K562 (cell line): ENCODE measurements at regions not wholly inside any gene's neighbourhood (a gene's known extent, or its start where the extent isn't known, plus 50 kb on each side); places are given as distances from the start of the nearest gene placed in this dataset.

Source experiments
- ATAC-seq: fragments of 200-7000 bp; cut with Tn5 transposase; 3 replicates; pipeline ENCODE4 v1.9.1; 2020; ENCODE audit warnings: moderate library complexity
- BruUV-seq: library from RNA; stranded (reverse); fragments of 400-500 nt; replicated peaks from 2 replicates; lab custom pipeline; 2021; lab: Mats Ljungman, UMichigan
- CTCF ChIA-PET: fragments of 300-600 bp; formaldehyde crosslinking; extraction: SDS; loops from one replicate; lab custom pipeline; 2021; ENCODE audit warnings: low intra/inter-chr PET ratio; lab: Yijun Ruan, JAX
- POLR2A ChIA-PET: fragments of 300-600, 350-650 bp; sonication (Branson Sonifier 250); formaldehyde crosslinking; extraction: SDS; loops from one replicate; lab custom pipeline; 2021; ENCODE audit warnings: antibody characterized with exemption, inconsistent platforms; lab: Yijun Ruan, JAX
- DNase-seq, 4 experiments: peaks; one replicate each; pipeline versions ENCODE4 v3.0.0 to v3.0.0-alpha.2; 2011 to 2018; ENCODE audit warnings: low spot score in 3 of 4, mixed read lengths in 3 of 4; ENCODE audit errors: extremely low read depth in 1 of 4
- FAIRE-seq: peaks from 2 replicates; lab custom pipeline; 2011; peaks lifted over from hg19 to GRCh38; lab: Jason Lieb, UNC
- H2AFZ ChIP-seq: 2 replicates; pipeline ENCODE4 v1.6.0; 2011; ENCODE audit warnings: low read depth, low read length, control low read depth, inconsistent platforms
- H3K27ac ChIP-seq: fragments of 200-600 bp; 3 replicates; pipeline ENCODE4 v1.8.0; 2011; ENCODE audit warnings: low read depth, mild to moderate bottlenecking, control low read depth, inconsistent platforms, low read length, moderate library complexity, mixed read lengths; ENCODE audit errors: extremely low read depth
- H3K27me3 ChIP-seq, 2 experiments: fragments of 300-600 bp in 1 of 2; 2 replicates in 1 of 2; 3 replicates in 1 of 2; pipeline versions ENCODE4 v1.6.0 to v1.8.0; 2011; ENCODE audit warnings: inconsistent platforms in 2 of 2, low read length in 2 of 2, mild to moderate bottlenecking in 1 of 2, mixed read lengths in 1 of 2, moderate library complexity in 1 of 2; ENCODE audit not compliant: control insufficient read depth in 2 of 2, insufficient read depth in 2 of 2
- H3K36me3 ChIP-seq: fragments of 300-600 bp; 3 replicates; pipeline ENCODE4 v1.8.0; 2011; ENCODE audit warnings: mild to moderate bottlenecking, low read length, inconsistent platforms; ENCODE audit not compliant: control insufficient read depth, insufficient read depth
- H3K4me1 ChIP-seq, 2 experiments: fragments of 200-600 bp in 1 of 2; replicated peaks in 1 of 2; 2 replicates in 1 of 2; 3 replicates in 1 of 2; pipeline versions ENCODE4 v1.5.1 to v1.8.0; 2011; ENCODE audit warnings: inconsistent platforms in 2 of 2, low read length in 2 of 2, mild to moderate bottlenecking in 1 of 2, mixed read lengths in 1 of 2, moderate library complexity in 1 of 2; ENCODE audit not compliant: control insufficient read depth in 2 of 2, insufficient read depth in 2 of 2
- H3K4me2 ChIP-seq: 2 replicates; pipeline ENCODE4 v1.6.1; 2011; ENCODE audit warnings: low read length, control low read depth, inconsistent platforms, mixed read lengths; ENCODE audit not compliant: insufficient read depth
- H3K4me3 ChIP-seq: fragments of 200-600 bp; sonication (generic), shearing (Covaris generic); 2 replicates; pipeline ENCODE4 v1.5.1; 2016; ENCODE audit warnings: control low read depth, inconsistent platforms
- H3K79me2 ChIP-seq: fragments of 200-600 bp; 3 replicates; pipeline ENCODE4 v1.8.0; 2011; ENCODE audit warnings: low read length, inconsistent platforms; ENCODE audit not compliant: control insufficient read depth, insufficient read depth
- H3K9ac ChIP-seq, 2 experiments: 2 replicates each; pipeline versions ENCODE4 v1.6.0 to v1.6.1; 2011; ENCODE audit warnings: low read depth in 2 of 2, low read length in 2 of 2, control low read depth in 1 of 2, inconsistent platforms in 1 of 2, mild to moderate bottlenecking in 1 of 2, mixed read lengths in 1 of 2; ENCODE audit not compliant: insufficient read depth in 1 of 2
- H3K9me1 ChIP-seq: one replicate; pipeline ENCODE4 v1.6.0; 2011; ENCODE audit warnings: inconsistent platforms, mild to moderate bottlenecking, low read length, moderate library complexity; ENCODE audit not compliant: control insufficient read depth, insufficient read depth
- H3K9me3 ChIP-seq: replicated peaks from 2 replicates; pipeline ENCODE4 v1.5.1; 2011; ENCODE audit warnings: low read depth, low read length, inconsistent platforms; ENCODE audit not compliant: control insufficient read depth, insufficient read depth
- H4K20me1 ChIP-seq: replicated peaks from 2 replicates; pipeline ENCODE4 v1.6.1; 2011; ENCODE audit warnings: low read length, inconsistent platforms, mixed read lengths; ENCODE audit not compliant: control insufficient read depth, insufficient read depth
- BCL6 ChIP-seq: fragments of 250-450 bp; sonication (Bioruptor Pico); IDR thresholded peaks from 2 replicates; pipeline ENCODE4 v1.4.0; 2020
- CBX5 ChIP-seq: IDR thresholded peaks from 2 replicates; pipeline ENCODE4 v1.6.1; 2014; ENCODE audit warnings: low read depth, borderline replicate concordance
- CHCHD3 ChIP-seq: fragments of 250-450 bp; sonication (Bioruptor Pico); IDR thresholded peaks from 2 replicates; pipeline ENCODE4 v2.1.2; 2022; ENCODE audit warnings: mild to moderate bottlenecking
- CHD2 ChIP-seq: IDR thresholded peaks from 2 replicates; pipeline ENCODE4 v1.6.1; 2011; ENCODE audit warnings: low read depth, low read length
- DDX20 ChIP-seq: fragments of 450-650 bp; IDR thresholded peaks from 2 replicates; pipeline ENCODE4 v1.6.1; 2016; ENCODE audit warnings: missing genetic modification characterization, low read depth, mild to moderate bottlenecking, missing compliant biosample characterization, moderate library complexity
- FOXK2 ChIP-seq, 2 experiments: fragments of 450-650 bp; IDR thresholded peaks in 1 of 2; conservative IDR thresholded peaks in 1 of 2; 2 replicates each; pipeline ENCODE4 v1.6.1; 2016; ENCODE audit warnings: low read depth in 2 of 2, mild to moderate bottlenecking in 1 of 2
- GATAD2A ChIP-seq: fragments of 450-650 bp; IDR thresholded peaks from 2 replicates; pipeline ENCODE4 v1.6.1; 2017
- GATAD2B ChIP-seq: fragments of 450-650 bp; IDR thresholded peaks from 2 replicates; pipeline ENCODE4 v1.6.1; 2017; ENCODE audit warnings: mild to moderate bottlenecking, borderline replicate concordance
- MAZ ChIP-seq, 2 experiments: fragments of 450-650 bp in 1 of 2; sonication (generic) in 1 of 2; formaldehyde crosslinking; IDR thresholded peaks in 1 of 2; conservative IDR thresholded peaks in 1 of 2; 2 replicates each; pipeline versions ENCODE4 v1.4.0 to v1.5.0; 2020; ENCODE audit warnings: mild to moderate bottlenecking in 1 of 2, missing genetic modification reagents in 1 of 2
- MCM2 ChIP-seq: fragments of 450-650 bp; IDR thresholded peaks from 2 replicates; pipeline ENCODE4 v1.6.1; 2017; ENCODE audit warnings: low read depth, mild to moderate bottlenecking
- MIER1 ChIP-seq: fragments of 450-650 bp; IDR thresholded peaks from 2 replicates; pipeline ENCODE4 v1.6.1; 2016; ENCODE audit warnings: antibody characterized with exemption, mild to moderate bottlenecking, low read depth
- MYBL2 ChIP-seq, 2 experiments: fragments of 450-650 bp in 1 of 2; sonication (generic) in 1 of 2; formaldehyde crosslinking in 1 of 2; IDR thresholded peaks; 2 replicates each; pipeline versions ENCODE4 v1.6.1 to v1.8.1; 2017 to 2022; ENCODE audit warnings: borderline replicate concordance in 1 of 2, inconsistent platforms in 1 of 2, low read depth in 1 of 2, mild to moderate bottlenecking in 1 of 2, missing genetic modification reagents in 1 of 2, moderate library complexity in 1 of 2
- NFIX ChIP-seq: fragments of 250-450 bp; sonication (Bioruptor Pico); IDR thresholded peaks from 2 replicates; pipeline ENCODE4 v1.4.0; 2020; ENCODE audit warnings: low read depth, mild to moderate bottlenecking, moderate library complexity
- POLR2G ChIP-seq: fragments of 200-400 bp; formaldehyde crosslinking; IDR thresholded peaks from 2 replicates; pipeline ENCODE4 v1.6.1; 2017; ENCODE audit warnings: low read depth, mild to moderate bottlenecking, antibody characterized with exemption, low read length, moderate library complexity
- XRCC4 ChIP-seq: IDR thresholded peaks from one replicate; pipeline ENCODE4 v1.6.1; 2011; ENCODE audit not compliant: insufficient read depth, insufficient read length; ENCODE audit errors: extremely low read depth
- ZBED1 ChIP-seq: IDR thresholded peaks from 2 replicates; pipeline ENCODE4 v1.6.1; 2014
- ZBTB8A ChIP-seq: fragments of 450-650 bp; IDR thresholded peaks from 2 replicates; pipeline ENCODE4 v1.6.1; 2018; ENCODE audit warnings: mild to moderate bottlenecking, moderate library complexity; ENCODE audit not compliant: partially characterized antibody
- ZNF165 ChIP-seq: fragments of 250-450 bp; sonication (Bioruptor Pico); IDR thresholded peaks from 2 replicates; pipeline ENCODE4 v1.4.0; 2020; ENCODE audit warnings: borderline replicate concordance
- ZNF23 ChIP-seq: fragments of 250-450 bp; sonication (Bioruptor Pico); IDR thresholded peaks from 2 replicates; pipeline ENCODE4 v1.4.0; 2020; ENCODE audit warnings: mild to moderate bottlenecking
- ZNF232 ChIP-seq: sonication (generic); formaldehyde crosslinking; IDR thresholded peaks from 2 replicates; pipeline ENCODE4 v1.8.0; 2022; ENCODE audit warnings: mild to moderate bottlenecking, missing genetic modification reagents
- ZNF668 ChIP-seq: fragments of 250-450 bp; sonication (Bioruptor Pico); IDR thresholded peaks from 2 replicates; pipeline ENCODE4 v1.8.0; 2022; ENCODE audit warnings: mild to moderate bottlenecking, inconsistent platforms
- ZNF764 ChIP-seq: fragments of 250-450 bp; sonication (Bioruptor Pico); IDR thresholded peaks from 2 replicates; pipeline ENCODE4 v1.4.0; 2020; ENCODE audit warnings: low read depth, mild to moderate bottlenecking, moderate library complexity
- WGBS: fragments of 100-300 bp; shearing (Covaris generic); methylation state at CpG from one replicate; pipeline ENCODE4 v1.1.6; 2016; ENCODE audit warnings: low coverage, mixed read lengths; ENCODE audit not compliant: insufficient coverage; ENCODE audit errors: missing lambda C conversion rate; 5-methylcytosine and 5-hydroxymethylcytosine counted together
- in situ Hi-C: fragments of 300-500 bp; cut with MboI; formaldehyde crosslinking; loops from 4 replicates; pipeline ENCODE4 v1.15.0; 2018; ENCODE audit warnings: inconsistent platforms, mixed read lengths
- intact Hi-C: fragments of 100-400 bp; cut with micrococcal nuclease; formaldehyde crosslinking; loops from 2 replicates; pipeline ENCODE4 v1.14.2; 2022
- TF ChIP-seq, protein P1 (sequence below): sonication (generic); formaldehyde crosslinking; IDR thresholded peaks from 2 replicates; pipeline ENCODE4 v1.8.1; 2023; ENCODE audit warnings: mild to moderate bottlenecking, missing genetic modification reagents

- no peak for TF ChIP-seq CHCHD3
- TF ChIP-seq ZBED1, result no peak
- TF ChIP-seq ZNF23 (CRISPR knock-in tag), result no peak
- no peak for TF ChIP-seq ZNF764 (CRISPR knock-in tag)
- no peak for TF ChIP-seq ZNF165 (CRISPR knock-in tag)
- TF ChIP-seq MYBL2 (IDR thresholded peaks at IDR 0.05; ENCODE audit: low read depth), result no peak
- TF ChIP-seq MYBL2 (CRISPR knock-in tag; IDR thresholded peaks at IDR 0.05; ENCODE audit: borderline replicate concordance), result no peak
- no peak for TF ChIP-seq ZBTB8A
- TF ChIP-seq, all 486 proteins: peak for 0
These were observed 223.8 kb downstream of the SOX9 start (continued) for GRCh38 chr17:72344613-72345012.

GRCh38 chr17:72345088-72345487 lies 224.3 kb downstream of the SOX9 start:
- WGBS, result 0% methylated on average over 3 of the region's 3 CpGs
- intact Hi-C loops, result no loop called here
- no peak overlapping the region for H3K27ac ChIP-seq
- no peak for ATAC-seq
- BruUV-seq, result no TSS peak
- H3K79me2 ChIP-seq, result no peaks in the 10 kb centered on the region
- H3K4me1 ChIP-seq, result no peaks in the 10 kb centered on the region
- no peaks in the 10 kb centered on the region for H3K36me3 ChIP-seq
- no peak overlapping the region for H3K4me3 ChIP-seq
- in situ Hi-C loops, result no loop called here
- H3K9me3 ChIP-seq, result no peaks in the 10 kb centered on the region
- DNase-seq, result no peak
- TF ChIP-seq CHD2 (no peak), GATAD2B (no peak), DDX20 (tag) (no peak), CBX5 (no peak), ZNF668 (CRISPR knock-in tag) (no peak), MCM2 (no peak), GATAD2A (no peak), ZNF232 (CRISPR knock-in tag) (no peak), FOXK2 (conservative IDR thresholded peaks at IDR 0.05 in 1 of 2, IDR thresholded peaks at IDR 0.05 in 1 of 2; ENCODE audit: low read depth in 2 of 2) (no peak), NFIX (CRISPR knock-in tag) (no peak), XRCC4 (no peak), MAZ (CRISPR knock-in tag; conservative IDR thresholded peaks at IDR 0.05 in 1 of 2, IDR thresholded peaks at IDR 0.05 in 1 of 2) (no peak), BCL6 (CRISPR knock-in tag) (no peak), POLR2G (no peak), MIER1 (no peak)
- TF ChIP-seq, protein P1, sequence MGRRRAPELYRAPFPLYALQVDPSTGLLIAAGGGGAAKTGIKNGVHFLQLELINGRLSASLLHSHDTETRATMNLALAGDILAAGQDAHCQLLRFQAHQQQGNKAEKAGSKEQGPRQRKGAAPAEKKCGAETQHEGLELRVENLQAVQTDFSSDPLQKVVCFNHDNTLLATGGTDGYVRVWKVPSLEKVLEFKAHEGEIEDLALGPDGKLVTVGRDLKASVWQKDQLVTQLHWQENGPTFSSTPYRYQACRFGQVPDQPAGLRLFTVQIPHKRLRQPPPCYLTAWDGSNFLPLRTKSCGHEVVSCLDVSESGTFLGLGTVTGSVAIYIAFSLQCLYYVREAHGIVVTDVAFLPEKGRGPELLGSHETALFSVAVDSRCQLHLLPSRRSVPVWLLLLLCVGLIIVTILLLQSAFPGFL (CRISPR knock-in tag), result no peak
- TF ChIP-seq, all 486 proteins: peak for 0
- Histone ChIP-seq H4K20me1 (no peaks in the 10 kb centered on the region), H2AFZ (no peak overlapping the region), H3K9ac (no peak overlapping the region), H3K4me2 (no peak overlapping the region), H3K27me3 (peaks cover 0 to 9% of the 10 kb centered on the region in 2 experiments; a peak in 2 of 5 replicates), H3K9me1 (no peaks in the 10 kb centered on the region)
- POLR2A ChIA-PET, result no interaction called here
- CTCF ChIA-PET, result no interaction called here
- no peak for FAIRE-seq
